PC-3 (cell line): ENCODE measurements at regions not wholly inside any gene's neighbourhood (a gene's known extent, or its start where the extent isn't known, plus 50 kb on each side); places are given as distances from the start of the nearest gene placed in this dataset.

Source experiments
- ATAC-seq: fragments of 200-7000 bp; cut with Tn5 transposase; 2 replicates; pipeline ENCODE4 v1.9.1; 2020; ENCODE audit warnings: mild to moderate bottlenecking, moderate library complexity
- BruUV-seq: library from RNA; stranded (reverse); fragments of 400-500 nt; replicated peaks from 2 replicates; lab custom pipeline; 2021; lab: Mats Ljungman, UMichigan
- CTCF ChIA-PET: fragments of 300-600 bp; sonication (Branson Sonifier 250); formaldehyde crosslinking; loops from one replicate; lab custom pipeline; 2022; ENCODE audit warnings: antibody characterized with exemption; lab: Charles Lee
- POLR2A ChIA-PET: fragments of 300-600 bp; sonication (Branson Sonifier 250); formaldehyde crosslinking; loops from one replicate; lab custom pipeline; 2022; ENCODE audit warnings: antibody characterized with exemption; ENCODE audit not compliant: unreplicated experiment; lab: Charles Lee
- DNase-seq: peaks from one replicate; pipeline ENCODE4 v3.0.0-alpha.2; 2015
- H2AFZ ChIP-seq: fragments of 300-600 bp; sonication (generic); 2 replicates; pipeline ENCODE4 v1.6.0; 2016; ENCODE audit warnings: antibody characterized with exemption, low read length
- H3F3A ChIP-seq: fragments of 300-600 bp; sonication (generic); one replicate; pipeline ENCODE4 v1.6.0; 2017; ENCODE audit warnings: antibody characterized with exemption, low read length, control low read depth, mild to moderate bottlenecking; ENCODE audit not compliant: unreplicated experiment
- H3K27ac ChIP-seq: fragments of 300-600 bp; sonication (generic); 2 replicates; pipeline ENCODE4 v1.5.1; 2016; ENCODE audit warnings: mild to moderate bottlenecking, low read length
- H3K27me3 ChIP-seq: fragments of 300-600 bp; sonication (generic); 2 replicates; pipeline ENCODE4 v1.6.1; 2016; ENCODE audit warnings: low read length, mixed read lengths
- H3K36me3 ChIP-seq: fragments of 300-600 bp; sonication (generic); 2 replicates; pipeline ENCODE4 v1.6.1; 2016; ENCODE audit warnings: low read depth, mixed run types, low read length, mixed read lengths
- H3K4me1 ChIP-seq: fragments of 300-600 bp; sonication (generic); 2 replicates; pipeline ENCODE4 v1.5.1; 2016; ENCODE audit warnings: low read length; ENCODE audit not compliant: insufficient read depth
- H3K4me2 ChIP-seq: fragments of 300-600 bp; sonication (generic); 2 replicates; pipeline ENCODE4 v1.6.0; 2016; ENCODE audit warnings: low read length
- H3K4me3 ChIP-seq: fragments of 300-600 bp; sonication (generic); 2 replicates; pipeline ENCODE4 v1.5.1; 2016; ENCODE audit warnings: mild to moderate bottlenecking, low read length, mixed read lengths
- H3K79me2 ChIP-seq: fragments of 300-600 bp; sonication (generic); 2 replicates; pipeline ENCODE4 v1.6.1; 2017; ENCODE audit warnings: low read length, mixed read lengths
- H3K9ac ChIP-seq: fragments of 300-600 bp; sonication (generic); 2 replicates; pipeline ENCODE4 v1.6.0; 2016; ENCODE audit warnings: mild to moderate bottlenecking, low read length
- H3K9me2 ChIP-seq: fragments of 300-600 bp; sonication (generic); replicated peaks from 2 replicates; pipeline ENCODE4 v1.6.1; 2016; ENCODE audit warnings: mixed run types, low read length, mixed read lengths
- H3K9me3 ChIP-seq: fragments of 300-600 bp; sonication (generic); 2 replicates; pipeline ENCODE4 v1.6.1; 2016; ENCODE audit warnings: low read length, mixed read lengths
- H4K20me1 ChIP-seq: fragments of 300-600 bp; sonication (generic); 2 replicates; pipeline ENCODE4 v1.6.1; 2016; ENCODE audit warnings: low read length, mixed read lengths
- EZH2 ChIP-seq: fragments of 300-600 bp; sonication (generic); IDR thresholded peaks from one replicate; pipeline ENCODE4 v1.6.1; 2017; ENCODE audit warnings: antibody characterized with exemption, mild to moderate bottlenecking, low read length; ENCODE audit not compliant: unreplicated experiment
- EZH2phosphoT487 ChIP-seq: fragments of 300-600 bp; sonication (generic); IDR thresholded peaks from 2 replicates; pipeline ENCODE4 v1.6.1; 2018; ENCODE audit warnings: mild to moderate bottlenecking, antibody characterized with exemption, low read length, borderline replicate concordance
- intact Hi-C: fragments of 100-400 bp; cut with micrococcal nuclease; formaldehyde crosslinking; loops from 2 replicates; pipeline ENCODE4 v1.9.0; 2023
- TF ChIP-seq, protein P1 (sequence below): fragments of 300-600 bp; sonication (generic); conservative IDR thresholded peaks from 2 replicates; pipeline ENCODE4 v1.5.1; 2017; ENCODE audit warnings: antibody characterized with exemption, low read depth, mild to moderate bottlenecking, low read length

DNA sequence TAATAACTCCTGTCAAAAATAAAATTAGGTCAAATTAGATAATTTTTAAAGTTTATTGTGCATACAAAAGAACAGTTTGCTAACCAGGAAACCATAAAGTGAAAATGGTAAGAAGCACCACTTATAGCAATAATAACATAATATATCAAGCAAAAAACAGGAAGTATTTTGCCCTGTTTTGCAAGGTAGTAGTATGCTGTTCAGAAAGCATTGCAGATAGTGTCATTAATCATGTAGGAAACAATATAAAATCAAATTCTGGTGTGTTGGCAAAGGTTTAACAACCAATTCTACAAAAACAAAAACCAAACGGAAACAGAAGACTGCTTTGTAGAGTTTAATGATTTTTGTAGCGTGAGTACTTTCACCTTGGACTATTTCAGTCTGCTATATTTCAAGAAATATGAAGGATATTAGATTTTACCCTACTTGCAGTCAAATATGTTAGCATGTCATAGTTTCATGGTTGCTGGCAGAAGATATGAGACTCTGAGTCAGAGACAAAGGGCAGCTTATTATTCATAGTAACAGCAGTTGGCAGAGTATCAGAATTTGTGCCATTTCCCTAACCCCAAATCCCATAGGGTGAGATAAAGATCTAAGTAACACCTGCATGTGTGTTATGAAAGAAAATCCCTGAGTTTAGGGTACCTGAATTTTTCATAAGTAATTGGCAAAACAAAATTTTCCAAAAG is 729.0 kb upstream of the BRINP3 start:
- CTCF ChIA-PET: no interaction called here
- Histone ChIP-seq H4K20me1 (no peaks in the 10 kb centered on the region), H3K4me1 (no peaks in the 10 kb centered on the region), H3K9ac (no peak overlapping the region), H3K4me3 (no peak overlapping the region), H3K36me3 (no peaks in the 10 kb centered on the region), H3F3A (no peaks in the 10 kb centered on the region), H3K9me3 (no peaks in the 10 kb centered on the region), H3K27me3 (no peaks in the 10 kb centered on the region), H3K79me2 (no peaks in the 10 kb centered on the region), H2AFZ (no peak overlapping the region), H3K27ac (no peak overlapping the region), H3K4me2 (no peak overlapping the region), H3K9me2 (no peaks in the 10 kb centered on the region)
- ATAC-seq (peak; percentile 33; the same call in 1 of the 2 replicates), DNase-seq (peak; percentile 40)
- intact Hi-C loops: no loop called here
- TF ChIP-seq EZH2phosphoT487: no peak
- TF ChIP-seq EZH2: no peak
- TF ChIP-seq, protein P1, sequence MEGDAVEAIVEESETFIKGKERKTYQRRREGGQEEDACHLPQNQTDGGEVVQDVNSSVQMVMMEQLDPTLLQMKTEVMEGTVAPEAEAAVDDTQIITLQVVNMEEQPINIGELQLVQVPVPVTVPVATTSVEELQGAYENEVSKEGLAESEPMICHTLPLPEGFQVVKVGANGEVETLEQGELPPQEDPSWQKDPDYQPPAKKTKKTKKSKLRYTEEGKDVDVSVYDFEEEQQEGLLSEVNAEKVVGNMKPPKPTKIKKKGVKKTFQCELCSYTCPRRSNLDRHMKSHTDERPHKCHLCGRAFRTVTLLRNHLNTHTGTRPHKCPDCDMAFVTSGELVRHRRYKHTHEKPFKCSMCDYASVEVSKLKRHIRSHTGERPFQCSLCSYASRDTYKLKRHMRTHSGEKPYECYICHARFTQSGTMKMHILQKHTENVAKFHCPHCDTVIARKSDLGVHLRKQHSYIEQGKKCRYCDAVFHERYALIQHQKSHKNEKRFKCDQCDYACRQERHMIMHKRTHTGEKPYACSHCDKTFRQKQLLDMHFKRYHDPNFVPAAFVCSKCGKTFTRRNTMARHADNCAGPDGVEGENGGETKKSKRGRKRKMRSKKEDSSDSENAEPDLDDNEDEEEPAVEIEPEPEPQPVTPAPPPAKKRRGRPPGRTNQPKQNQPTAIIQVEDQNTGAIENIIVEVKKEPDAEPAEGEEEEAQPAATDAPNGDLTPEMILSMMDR: no peak
- no TSS peak for BruUV-seq
- POLR2A ChIA-PET: no interaction called here

DNA sequence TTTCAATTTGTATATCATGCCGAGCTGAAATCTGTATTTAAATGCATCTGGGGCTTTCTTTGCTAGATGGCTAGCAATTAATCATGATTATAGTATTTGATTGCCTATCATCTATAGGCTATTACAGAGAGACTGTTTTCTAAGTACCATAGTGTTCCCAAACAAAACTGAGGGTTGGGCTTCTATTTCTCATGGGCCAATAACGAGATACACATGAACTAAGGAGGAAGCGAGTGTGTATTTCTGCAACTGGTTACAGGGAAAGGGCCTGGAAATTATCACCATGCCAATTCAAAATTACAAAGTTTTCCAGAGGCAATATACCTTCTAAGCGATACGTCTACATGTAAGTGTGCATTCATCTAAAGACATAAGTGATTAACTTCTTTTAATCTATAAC is 744.5 kb upstream of the BRINP3 start:
- ChIA-PET CTCF (no interaction called here), POLR2A (no interaction called here)
- no peak overlapping the region for H3K4me2 ChIP-seq
- H3K27me3 ChIP-seq: no peaks in the 10 kb centered on the region
- no peaks in the 10 kb centered on the region for H3K9me3 ChIP-seq
- H3K27ac ChIP-seq: no peak overlapping the region
- no TSS peak for BruUV-seq
- H3F3A ChIP-seq: no peaks in the 10 kb centered on the region
- no peak overlapping the region for H3K4me3 ChIP-seq
- no peaks in the 10 kb centered on the region for H3K9me2 ChIP-seq
- DNase-seq (no peak), ATAC-seq (no peak)
- H2AFZ ChIP-seq: no peak overlapping the region
- H3K79me2 ChIP-seq: no peaks in the 10 kb centered on the region
- intact Hi-C loops: no loop called here
- no peaks in the 10 kb centered on the region for H3K4me1 ChIP-seq
- TF ChIP-seq, protein P1: no peak
- TF ChIP-seq EZH2phosphoT487 (no peak), EZH2 (no peak)
- no peaks in the 10 kb centered on the region for H4K20me1 ChIP-seq
- H3K36me3 ChIP-seq: no peaks in the 10 kb centered on the region
- H3K9ac ChIP-seq: no peak overlapping the region

DNA sequence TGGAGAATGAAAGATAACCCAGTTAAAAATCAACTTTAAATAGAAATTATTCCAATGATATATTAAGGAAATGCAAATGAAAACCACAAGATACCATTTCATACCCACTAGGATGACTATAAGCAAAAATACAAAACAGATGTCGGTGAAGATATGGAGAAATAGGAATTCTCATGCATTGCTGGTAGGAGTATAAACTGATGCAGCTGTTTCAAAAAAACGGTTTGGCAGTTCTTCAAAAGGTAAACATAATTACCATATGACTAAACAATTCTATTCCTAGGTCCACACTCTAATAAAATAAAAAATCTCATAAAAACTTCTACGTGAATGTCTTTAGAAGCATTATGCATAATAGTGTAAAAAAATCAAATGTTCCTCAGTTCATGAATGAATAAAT is 763.3 kb upstream of the BRINP3 start:
- ChIA-PET CTCF (no interaction called here), POLR2A (no interaction called here)
- peak; percentile 57 for DNase-seq
- peak; percentile 71 for ATAC-seq
- H3K9me2 ChIP-seq: no peaks in the 10 kb centered on the region
- no peak overlapping the region for H3K9ac ChIP-seq
- no peaks in the 10 kb centered on the region for H3K36me3 ChIP-seq
- H4K20me1 ChIP-seq: no peaks in the 10 kb centered on the region
- no peaks in the 10 kb centered on the region for H3K79me2 ChIP-seq
- TF ChIP-seq EZH2 (no peak), EZH2phosphoT487 (no peak)
- TF ChIP-seq, protein P1: no peak
- no peaks in the 10 kb centered on the region for H3K4me1 ChIP-seq
- no peak overlapping the region for H2AFZ ChIP-seq
- H3K27ac ChIP-seq: no peak overlapping the region
- no peaks in the 10 kb centered on the region for H3K27me3 ChIP-seq
- H3K9me3 ChIP-seq: no peaks in the 10 kb centered on the region
- no peak overlapping the region for H3K4me2 ChIP-seq
- no peak overlapping the region for H3K4me3 ChIP-seq
- BruUV-seq: no TSS peak
- no peaks in the 10 kb centered on the region for H3F3A ChIP-seq
- intact Hi-C loops: no loop called here
